Keratinocyte (primary cell): ENCODE measurements at regions not wholly inside any gene's neighbourhood (a gene's known extent, or its start where the extent isn't known, plus 50 kb on each side); places are given as distances from the start of the nearest gene placed in this dataset.

Experiments used
- DNase-seq: peaks from one replicate; pipeline ENCODE4 v3.0.0-alpha.2; 2011; ENCODE audit warnings: low read depth, missing footprints, low spot score
- FAIRE-seq: peaks from 2 replicates; lab custom pipeline; 2011; peaks lifted over from hg19 to GRCh38; lab: Jason Lieb, UNC
- H2AFZ ChIP-seq: 2 replicates; pipeline ENCODE4 v1.6.0; 2012; ENCODE audit warnings: low read length, control low read depth, inconsistent platforms; ENCODE audit not compliant: control insufficient read depth
- H3K27ac ChIP-seq: 2 replicates; pipeline ENCODE4 v1.5.1; 2011; ENCODE audit warnings: low read length; ENCODE audit not compliant: control insufficient read depth, insufficient read depth
- H3K27me3 ChIP-seq: 3 replicates; pipeline ENCODE4 v1.6.0; 2011; ENCODE audit warnings: low read length; ENCODE audit not compliant: control insufficient read depth, insufficient read depth; ENCODE audit errors: extremely low read depth
- H3K36me3 ChIP-seq, 2 experiments: 2 replicates in 1 of 2; 3 replicates in 1 of 2; pipeline ENCODE4 v1.5.1; 2011; ENCODE audit warnings: low read length in 2 of 2, mild to moderate bottlenecking in 1 of 2; ENCODE audit not compliant: control insufficient read depth in 2 of 2, insufficient read depth in 2 of 2; ENCODE audit errors: extremely low read depth in 1 of 2
- H3K4me1 ChIP-seq: 3 replicates; pipeline ENCODE4 v1.5.1; 2011; ENCODE audit warnings: low read length; ENCODE audit not compliant: control insufficient read depth, insufficient read depth; ENCODE audit errors: extremely low read depth
- H3K4me2 ChIP-seq: 3 replicates; pipeline ENCODE4 v1.6.0; 2011; ENCODE audit warnings: low read depth, low read length; ENCODE audit not compliant: control insufficient read depth, insufficient read depth; ENCODE audit errors: extremely low read depth
- H3K4me3 ChIP-seq, 3 experiments: fragments of 200-600 bp in 1 of 3; sonication (generic) in 1 of 3; 2 replicates in 2 of 3; 3 replicates in 1 of 3; pipeline ENCODE4 v1.5.1; 2011 to 2016; ENCODE audit warnings: low read length in 3 of 3, mild to moderate bottlenecking in 3 of 3, control low read depth in 2 of 3, inconsistent platforms in 1 of 3, low read depth in 1 of 3, mixed read lengths in 1 of 3, mixed run types in 1 of 3, moderate library complexity in 1 of 3; ENCODE audit not compliant: control insufficient read depth in 2 of 3, insufficient read depth in 2 of 3; ENCODE audit errors: extremely low read depth in 1 of 3
- H3K79me2 ChIP-seq: 2 replicates; pipeline ENCODE4 v1.6.0; 2012; ENCODE audit warnings: low read length; ENCODE audit not compliant: control insufficient read depth, insufficient read depth
- H3K9ac ChIP-seq: 3 replicates; pipeline ENCODE4 v1.6.0; 2011; ENCODE audit warnings: low read length; ENCODE audit not compliant: control insufficient read depth, insufficient read depth; ENCODE audit errors: extremely low read depth
- H3K9me1 ChIP-seq: 3 replicates; pipeline ENCODE4 v1.6.0; 2011; ENCODE audit warnings: low read length; ENCODE audit not compliant: control insufficient read depth, insufficient read depth; ENCODE audit errors: extremely low read depth
- H3K9me3 ChIP-seq: 2 replicates; pipeline ENCODE4 v1.5.1; 2012; ENCODE audit warnings: low read depth, low read length; ENCODE audit not compliant: control insufficient read depth
- H4K20me1 ChIP-seq: 3 replicates; pipeline ENCODE4 v1.6.0; 2011; ENCODE audit warnings: low read length; ENCODE audit not compliant: control insufficient read depth, insufficient read depth; ENCODE audit errors: extremely low read depth
- EZH2 ChIP-seq: IDR thresholded peaks from one replicate; pipeline ENCODE4 v1.6.1; 2012; ENCODE audit warnings: inconsistent platforms, mild to moderate bottlenecking, low read length, moderate library complexity
- dilution Hi-C: fragments of 300-500 bp; cut with MboI; formaldehyde crosslinking; loops from one replicate; pipeline ENCODE4 v1.7.0; 2020; ENCODE audit warnings: low sequenced_read_pairs; ENCODE audit not compliant: extremely low pct_ligation_motif_present
- TF ChIP-seq, protein P1 (sequence below), 3 experiments: IDR thresholded peaks in 1 of 3; conservative IDR thresholded peaks in 1 of 3; optimal IDR thresholded peaks in 1 of 3; 2 replicates in 2 of 3; 3 replicates in 1 of 3; pipeline versions ENCODE3 to v1.5.1; 2011; ENCODE audit warnings: low read length in 3 of 3, mild to moderate bottlenecking in 3 of 3, moderate library complexity in 2 of 3, control low read depth in 1 of 3, inconsistent platforms in 1 of 3; ENCODE audit not compliant: insufficient read depth in 2 of 3; ENCODE audit errors: extremely low read depth in 1 of 3

DNA sequence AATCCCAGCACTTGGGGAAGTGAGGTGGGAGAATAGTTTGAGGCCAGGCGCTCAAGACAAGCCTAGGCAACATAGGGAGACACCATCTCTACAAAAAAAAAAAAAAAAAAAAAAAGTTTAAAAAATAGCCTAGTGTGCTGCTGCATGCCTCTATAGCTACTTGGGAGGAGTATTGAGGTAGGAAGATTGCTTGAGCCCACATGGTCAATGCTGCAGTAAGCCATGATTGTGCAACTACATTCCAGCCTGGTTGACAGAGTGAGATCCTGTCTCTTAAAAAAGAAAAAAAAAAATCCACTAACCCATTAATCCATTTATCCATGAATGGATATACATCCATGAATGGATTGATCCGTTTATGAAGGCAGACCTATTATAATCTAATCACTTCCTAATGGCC lies 1064.6 kb upstream of the EYS start:
- DNase-seq (no peak), FAIRE-seq (no peak)
- Histone ChIP-seq H3K9me1 (no peaks in the 10 kb centered on the region), H3K9me3 (no peaks in the 10 kb centered on the region), H3K36me3 (no peaks in the 10 kb centered on the region), H3K79me2 (no peaks in the 10 kb centered on the region), H4K20me1 (no peaks in the 10 kb centered on the region), H3K4me1 (no peaks in the 10 kb centered on the region), H3K27me3 (no peaks in the 10 kb centered on the region), H3K27ac (no peak overlapping the region), H3K4me2 (no peak overlapping the region), H3K9ac (no peak overlapping the region), H2AFZ (no peak overlapping the region), H3K4me3 (no peak overlapping the region)
- TF ChIP-seq, protein P1, sequence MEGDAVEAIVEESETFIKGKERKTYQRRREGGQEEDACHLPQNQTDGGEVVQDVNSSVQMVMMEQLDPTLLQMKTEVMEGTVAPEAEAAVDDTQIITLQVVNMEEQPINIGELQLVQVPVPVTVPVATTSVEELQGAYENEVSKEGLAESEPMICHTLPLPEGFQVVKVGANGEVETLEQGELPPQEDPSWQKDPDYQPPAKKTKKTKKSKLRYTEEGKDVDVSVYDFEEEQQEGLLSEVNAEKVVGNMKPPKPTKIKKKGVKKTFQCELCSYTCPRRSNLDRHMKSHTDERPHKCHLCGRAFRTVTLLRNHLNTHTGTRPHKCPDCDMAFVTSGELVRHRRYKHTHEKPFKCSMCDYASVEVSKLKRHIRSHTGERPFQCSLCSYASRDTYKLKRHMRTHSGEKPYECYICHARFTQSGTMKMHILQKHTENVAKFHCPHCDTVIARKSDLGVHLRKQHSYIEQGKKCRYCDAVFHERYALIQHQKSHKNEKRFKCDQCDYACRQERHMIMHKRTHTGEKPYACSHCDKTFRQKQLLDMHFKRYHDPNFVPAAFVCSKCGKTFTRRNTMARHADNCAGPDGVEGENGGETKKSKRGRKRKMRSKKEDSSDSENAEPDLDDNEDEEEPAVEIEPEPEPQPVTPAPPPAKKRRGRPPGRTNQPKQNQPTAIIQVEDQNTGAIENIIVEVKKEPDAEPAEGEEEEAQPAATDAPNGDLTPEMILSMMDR (optimal IDR thresholded peaks at IDR 0.05 in 1 of 3, IDR thresholded peaks at IDR 0.05 in 1 of 3, conservative IDR thresholded peaks at IDR 0.05 in 1 of 3; ENCODE audit: extremely low read depth in 1 of 3, insufficient read depth in 2 of 3, low read length in 3 of 3) = no peak
- dilution Hi-C loops = no loop called here

- DNase-seq = no peak
- H4K20me1 ChIP-seq = no peaks in the 10 kb centered on the region
- H3K27me3 ChIP-seq = no peaks in the 10 kb centered on the region
- H3K27ac ChIP-seq = no peak overlapping the region
- dilution Hi-C loops = no loop called here
- H3K4me3 ChIP-seq = no peak overlapping the region
- no peak overlapping the region for H3K9ac ChIP-seq
- no peaks in the 10 kb centered on the region for H3K36me3 ChIP-seq
- no peak for FAIRE-seq
- TF ChIP-seq, protein P1 (optimal IDR thresholded peaks at IDR 0.05 in 1 of 3, IDR thresholded peaks at IDR 0.05 in 1 of 3, conservative IDR thresholded peaks at IDR 0.05 in 1 of 3; ENCODE audit: extremely low read depth in 1 of 3, insufficient read depth in 2 of 3, low read length in 3 of 3) = no peak
- TF ChIP-seq EZH2 = no peak
- H3K4me1 ChIP-seq = no peaks in the 10 kb centered on the region
- H3K79me2 ChIP-seq = no peaks in the 10 kb centered on the region
- H3K4me2 ChIP-seq = no peak overlapping the region
- H3K9me3 ChIP-seq = peaks cover 2% of the 10 kb centered on the region
- no peaks in the 10 kb centered on the region for H3K9me1 ChIP-seq
- H2AFZ ChIP-seq = no peak overlapping the region
Observed at GRCh38 chr6:66751630-66752029, 1044.6 kb upstream of the EYS start.
